ENCODE measurements at regions not wholly inside any gene's neighbourhood (a gene's known extent, or its start where the extent isn't known, plus 50 kb on each side); places are given as distances from the start of the nearest gene placed in this dataset.

DNA sequence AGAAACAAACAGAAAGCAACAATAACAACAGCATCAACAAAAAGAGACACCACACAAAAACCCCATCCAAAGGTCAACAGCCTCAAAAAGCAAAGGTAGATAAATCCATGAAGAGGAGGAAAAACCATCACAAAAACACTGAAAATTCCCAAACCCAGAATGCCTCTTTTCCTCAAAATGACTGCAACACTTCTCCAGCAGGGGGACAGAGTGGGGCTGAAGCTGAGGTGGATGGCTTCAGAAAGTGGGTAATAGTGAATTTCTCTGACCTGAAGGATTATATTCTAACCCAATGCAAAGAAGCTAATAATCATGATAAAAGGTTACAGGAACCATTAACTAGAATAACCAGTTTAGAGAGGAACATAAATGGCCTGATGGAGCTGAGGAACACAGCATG, 888.2 kb downstream of the RAB28 start:
- no peak for TF ChIP-seq EZH2 (IDR thresholded peaks at IDR 0.05)
- no peak for TF ChIP-seq POLR2AphosphoS5 (IDR thresholded peaks at IDR 0.05; ENCODE audit: borderline replicate concordance, low read depth, low read length)
